K562 (cell line): ENCODE measurements at regions not wholly inside any gene's neighbourhood (a gene's known extent, or its start where the extent isn't known, plus 50 kb on each side); places are given as distances from the start of the nearest gene placed in this dataset.

ENCODE experiments used
- ATAC-seq: fragments of 200-7000 bp; cut with Tn5 transposase; 3 replicates; pipeline ENCODE4 v1.9.1; 2020; ENCODE audit warnings: moderate library complexity
- BruUV-seq: library from RNA; stranded (reverse); fragments of 400-500 nt; replicated peaks from 2 replicates; lab custom pipeline; 2021; lab: Mats Ljungman, UMichigan
- CTCF ChIA-PET: fragments of 300-600 bp; formaldehyde crosslinking; extraction: SDS; loops from one replicate; lab custom pipeline; 2021; ENCODE audit warnings: low intra/inter-chr PET ratio; lab: Yijun Ruan, JAX
- POLR2A ChIA-PET: fragments of 300-600, 350-650 bp; sonication (Branson Sonifier 250); formaldehyde crosslinking; extraction: SDS; loops from one replicate; lab custom pipeline; 2021; ENCODE audit warnings: antibody characterized with exemption, inconsistent platforms; lab: Yijun Ruan, JAX
- DNase-seq, 4 experiments: peaks; one replicate each; pipeline versions ENCODE4 v3.0.0 to v3.0.0-alpha.2; 2011 to 2018; ENCODE audit warnings: low spot score in 3 of 4, mixed read lengths in 3 of 4; ENCODE audit errors: extremely low read depth in 1 of 4
- FAIRE-seq: peaks from 2 replicates; lab custom pipeline; 2011; peaks lifted over from hg19 to GRCh38; lab: Jason Lieb, UNC
- H2AFZ ChIP-seq: 2 replicates; pipeline ENCODE4 v1.6.0; 2011; ENCODE audit warnings: low read depth, low read length, control low read depth, inconsistent platforms
- H3K27ac ChIP-seq: fragments of 200-600 bp; 3 replicates; pipeline ENCODE4 v1.8.0; 2011; ENCODE audit warnings: low read depth, mild to moderate bottlenecking, control low read depth, inconsistent platforms, low read length, moderate library complexity, mixed read lengths; ENCODE audit errors: extremely low read depth
- H3K27me3 ChIP-seq, 2 experiments: fragments of 300-600 bp in 1 of 2; 2 replicates in 1 of 2; 3 replicates in 1 of 2; pipeline versions ENCODE4 v1.6.0 to v1.8.0; 2011; ENCODE audit warnings: inconsistent platforms in 2 of 2, low read length in 2 of 2, mild to moderate bottlenecking in 1 of 2, mixed read lengths in 1 of 2, moderate library complexity in 1 of 2; ENCODE audit not compliant: control insufficient read depth in 2 of 2, insufficient read depth in 2 of 2
- H3K36me3 ChIP-seq: fragments of 300-600 bp; 3 replicates; pipeline ENCODE4 v1.8.0; 2011; ENCODE audit warnings: mild to moderate bottlenecking, low read length, inconsistent platforms; ENCODE audit not compliant: control insufficient read depth, insufficient read depth
- H3K4me1 ChIP-seq, 2 experiments: fragments of 200-600 bp in 1 of 2; replicated peaks in 1 of 2; 2 replicates in 1 of 2; 3 replicates in 1 of 2; pipeline versions ENCODE4 v1.5.1 to v1.8.0; 2011; ENCODE audit warnings: inconsistent platforms in 2 of 2, low read length in 2 of 2, mild to moderate bottlenecking in 1 of 2, mixed read lengths in 1 of 2, moderate library complexity in 1 of 2; ENCODE audit not compliant: control insufficient read depth in 2 of 2, insufficient read depth in 2 of 2
- H3K4me2 ChIP-seq: 2 replicates; pipeline ENCODE4 v1.6.1; 2011; ENCODE audit warnings: low read length, control low read depth, inconsistent platforms, mixed read lengths; ENCODE audit not compliant: insufficient read depth
- H3K4me3 ChIP-seq: fragments of 200-600 bp; sonication (generic), shearing (Covaris generic); 2 replicates; pipeline ENCODE4 v1.5.1; 2016; ENCODE audit warnings: control low read depth, inconsistent platforms
- H3K79me2 ChIP-seq: fragments of 200-600 bp; 3 replicates; pipeline ENCODE4 v1.8.0; 2011; ENCODE audit warnings: low read length, inconsistent platforms; ENCODE audit not compliant: control insufficient read depth, insufficient read depth
- H3K9ac ChIP-seq, 2 experiments: 2 replicates each; pipeline versions ENCODE4 v1.6.0 to v1.6.1; 2011; ENCODE audit warnings: low read depth in 2 of 2, low read length in 2 of 2, control low read depth in 1 of 2, inconsistent platforms in 1 of 2, mild to moderate bottlenecking in 1 of 2, mixed read lengths in 1 of 2; ENCODE audit not compliant: insufficient read depth in 1 of 2
- H3K9me1 ChIP-seq: one replicate; pipeline ENCODE4 v1.6.0; 2011; ENCODE audit warnings: inconsistent platforms, mild to moderate bottlenecking, low read length, moderate library complexity; ENCODE audit not compliant: control insufficient read depth, insufficient read depth
- H3K9me3 ChIP-seq: replicated peaks from 2 replicates; pipeline ENCODE4 v1.5.1; 2011; ENCODE audit warnings: low read depth, low read length, inconsistent platforms; ENCODE audit not compliant: control insufficient read depth, insufficient read depth
- H4K20me1 ChIP-seq: replicated peaks from 2 replicates; pipeline ENCODE4 v1.6.1; 2011; ENCODE audit warnings: low read length, inconsistent platforms, mixed read lengths; ENCODE audit not compliant: control insufficient read depth, insufficient read depth
- BRD9 ChIP-seq: fragments of 450-650 bp; IDR thresholded peaks from 2 replicates; pipeline ENCODE4 v1.6.1; 2018; ENCODE audit warnings: low read depth; ENCODE audit not compliant: partially characterized antibody
- CEBPZ ChIP-seq: fragments of 150-350 bp; IDR thresholded peaks from 2 replicates; pipeline ENCODE4 v1.6.1; 2014; ENCODE audit warnings: low read depth, mild to moderate bottlenecking, low read length, borderline replicate concordance
- CTBP1 ChIP-seq: fragments of 450-650 bp; IDR thresholded peaks from 2 replicates; pipeline ENCODE4 v1.6.1; 2016; ENCODE audit warnings: borderline replicate concordance
- FOXM1 ChIP-seq, 2 experiments: fragments of 450-650 bp in 1 of 2; sonication (generic) in 1 of 2; formaldehyde crosslinking in 1 of 2; IDR thresholded peaks; 2 replicates each; pipeline versions ENCODE4 v1.6.1 to v1.9.0; 2017 to 2022; ENCODE audit warnings: low read depth in 2 of 2, mild to moderate bottlenecking in 2 of 2, missing genetic modification reagents in 1 of 2, moderate library complexity in 1 of 2
- NR2C1 ChIP-seq, 2 experiments: fragments of 450-650 bp; IDR thresholded peaks; 2 replicates each; pipeline ENCODE4 v1.6.1; 2017; ENCODE audit warnings: mild to moderate bottlenecking in 2 of 2, antibody characterized with exemption in 1 of 2, inconsistent platforms in 1 of 2, missing compliant biosample characterization in 1 of 2, missing genetic modification characterization in 1 of 2
- RAD21 ChIP-seq, 2 experiments: fragments of 250-450 bp in 1 of 2; fragments of 450-650 bp in 1 of 2; sonication (Bioruptor Pico) in 1 of 2; formaldehyde crosslinking in 1 of 2; IDR thresholded peaks in 1 of 2; conservative IDR thresholded peaks in 1 of 2; 2 replicates each; pipeline versions ENCODE4 v1.4.0 to v1.8.0; 2020 to 2022; ENCODE audit warnings: mild to moderate bottlenecking in 2 of 2, moderate library complexity in 1 of 2
- RFX7 ChIP-seq: fragments of 250-450 bp; sonication (Bioruptor Pico); IDR thresholded peaks from 2 replicates; pipeline ENCODE4 v1.5.1; 2021; ENCODE audit warnings: mild to moderate bottlenecking
- THRB ChIP-seq: fragments of 450-650 bp; formaldehyde crosslinking; conservative IDR thresholded peaks from 2 replicates; pipeline ENCODE4 v1.4.0; 2022; ENCODE audit warnings: mild to moderate bottlenecking, missing genetic modification characterization
- ZNF133 ChIP-seq: fragments of 250-450 bp; sonication (Bioruptor Pico); IDR thresholded peaks from 2 replicates; pipeline ENCODE4 v1.4.0; 2020; ENCODE audit warnings: mild to moderate bottlenecking
- ZNF584 ChIP-seq: fragments of 200-800 bp; sonication (Bioruptor generic); IDR thresholded peaks from 2 replicates; pipeline ENCODE4 v1.6.1; 2016; ENCODE audit warnings: low read depth, mild to moderate bottlenecking, missing genetic modification characterization, missing compliant biosample characterization
- WGBS: fragments of 100-300 bp; shearing (Covaris generic); methylation state at CpG from one replicate; pipeline ENCODE4 v1.1.6; 2016; ENCODE audit warnings: low coverage, mixed read lengths; ENCODE audit not compliant: insufficient coverage; ENCODE audit errors: missing lambda C conversion rate; 5-methylcytosine and 5-hydroxymethylcytosine counted together
- in situ Hi-C: fragments of 300-500 bp; cut with MboI; formaldehyde crosslinking; loops from 4 replicates; pipeline ENCODE4 v1.15.0; 2018; ENCODE audit warnings: inconsistent platforms, mixed read lengths
- intact Hi-C: fragments of 100-400 bp; cut with micrococcal nuclease; formaldehyde crosslinking; loops from 2 replicates; pipeline ENCODE4 v1.14.2; 2022

GRCh38 chr11:111148121-111148520 is 97.4 kb upstream of the POU2AF2 start (continued):
- no peak for TF ChIP-seq THRB (CRISPR knock-in tag)
- TF ChIP-seq, all 486 proteins: peak for 0

GRCh38 chr11:111137846-111138245 is 107.7 kb upstream of the POU2AF2 start:
- Histone ChIP-seq H3K79me2 (no peaks in the 10 kb centered on the region), H3K9me1 (no peaks in the 10 kb centered on the region), H3K4me1 (no peaks in the 10 kb centered on the region), H2AFZ (no peak overlapping the region), H3K27me3 (no peaks in the 10 kb centered on the region), H3K27ac (no peak overlapping the region), H3K36me3 (no peaks in the 10 kb centered on the region), H3K9ac (no peak overlapping the region), H3K4me3 (no peak overlapping the region), H4K20me1 (no peaks in the 10 kb centered on the region), H3K4me2 (no peak overlapping the region), H3K9me3 (no peaks in the 10 kb centered on the region)
- CTCF ChIA-PET, result no interaction called here
- intact Hi-C loops, result no loop called here
- in situ Hi-C loops, result no loop called here
- WGBS, result 0% methylated on average over 1 of the region's 1 CpG
- FAIRE-seq (no peak), DNase-seq (no peak), ATAC-seq (no peak)
- BruUV-seq, result no TSS peak
- POLR2A ChIA-PET, result interaction anchor here (0.7 kb wide), 1 partner anchor 64 kb away, joined by 3 read pairs; no protein-coding TSS in a partner anchor
- TF ChIP-seq CTBP1 (no peak), RAD21 (CRISPR knock-in tag; conservative IDR thresholded peaks at IDR 0.05 in 1 of 2, IDR thresholded peaks at IDR 0.05 in 1 of 2) (no peak), RFX7 (CRISPR knock-in tag) (no peak), ZNF584 (no peak), NR2C1 (IDR thresholded peaks at IDR 0.05) (no peak), NR2C1 (tag; IDR thresholded peaks at IDR 0.05) (no peak), CEBPZ (no peak), ZNF133 (CRISPR knock-in tag) (no peak), FOXM1 (IDR thresholded peaks at IDR 0.05; ENCODE audit: low read depth) (no peak), FOXM1 (CRISPR knock-in tag; IDR thresholded peaks at IDR 0.05; ENCODE audit: low read depth) (no peak), BRD9 (no peak)
